Right lobe of liver (tissue), 6 donors: ENCODE measurements at regions not wholly inside any gene's neighbourhood (a gene's known extent, or its start where the extent isn't known, plus 50 kb on each side); places are given as distances from the start of the nearest gene placed in this dataset.

Source experiments
- ATAC-seq, 4 donors: fragments of 200-7000 bp; cut with Tn5 transposase; one replicate each; pipeline ENCODE4 v1.9.1; 2020; ENCODE audit warnings: mild to moderate bottlenecking in 4 of 4, moderate library complexity in 4 of 4
- DNase-seq, 3 donors: peaks; one replicate each; pipeline ENCODE4 v3.0.0-alpha.2; 2020
- H3K27ac ChIP-seq, 3 donors: fragments of 200-600 bp; one replicate each; pipeline ENCODE4 v1.8.0; 2022
- H3K27me3 ChIP-seq, 2 donors: fragments of 200-600 bp; one replicate each; pipeline ENCODE4 v1.8.0; 2022
- H3K36me3 ChIP-seq, 4 donors: fragments of 200-600 bp; sonication (generic) in 1 of 4; one replicate each; pipeline versions ENCODE4 v1.5.1 to v1.8.0; 2017 to 2022; ENCODE audit warnings: control low read depth in 1 of 4
- H3K4me1 ChIP-seq, 4 donors: fragments of 200-600 bp; sonication (generic) in 1 of 4; one replicate each; pipeline versions ENCODE4 v1.5.1 to v1.8.0; 2017 to 2022; ENCODE audit warnings: control low read depth in 1 of 4
- H3K4me3 ChIP-seq, 3 donors: fragments of 200-600 bp; one replicate each; pipeline ENCODE4 v1.8.0; 2022
- H3K9me3 ChIP-seq, 4 donors: fragments of 200-600 bp; sonication (generic) in 1 of 4; one replicate each; pipeline versions ENCODE4 v1.5.1 to v1.8.0; 2017 to 2022; ENCODE audit warnings: control low read depth in 1 of 4
- CTCF ChIP-seq, 4 donors: fragments of 200-600 bp in 3 of 4; fragments of 450-650 bp in 1 of 4; IDR thresholded peaks; one replicate each; pipeline versions ENCODE4 v1.5.1 to v1.8.0; 2016 to 2022; ENCODE audit warnings: antibody characterized with exemption in 4 of 4, mild to moderate bottlenecking in 2 of 4
- POLR2A ChIP-seq: fragments of 450-650 bp; IDR thresholded peaks from one replicate; pipeline ENCODE4 v1.6.1; 2017; ENCODE audit warnings: antibody characterized with exemption, mild to moderate bottlenecking
- WGBS: methylation state at CpG from one replicate; pipeline ENCODE4 v1.1.6; 2018; ENCODE audit warnings: low coverage, low lambda C conversion rate; ENCODE audit not compliant: insufficient coverage; ENCODE audit errors: missing lambda C conversion rate; 5-methylcytosine and 5-hydroxymethylcytosine counted together
- intact Hi-C, 2 donors: fragments of 100-400 bp; cut with DNase I; formaldehyde crosslinking; loops; one replicate each; pipeline versions ENCODE4 v1.11.2 to v1.14.1; 2022
- donor health status: DM: no; HTN: yes; CAD: no.
- donor health status: DM: no; HTN: no; CAD: no.
- donor health status: DM: no; HTN: no; CAD: no.
- donor health status: DM: no; HTN: yes; CAD: no.
- donor health status: DM: no; HTN: yes; CAD: no.

- H3K36me3 ChIP-seq, result no peaks in the 10 kb centered on the region
- TF ChIP-seq CTCF (IDR thresholded peaks at IDR 0.05), result no peak
- TF ChIP-seq POLR2A, result no peak
- DNase-seq (no peak), ATAC-seq (no peak)
- H3K27me3 ChIP-seq, result no peaks in the 10 kb centered on the region
- H3K4me3 ChIP-seq, result no peak overlapping the region
- H3K4me1 ChIP-seq, result no peaks in the 10 kb centered on the region
- intact Hi-C loops, result no loop called here
- WGBS, result 58% methylated on average over 3 of the region's 3 CpGs
- no peak overlapping the region for H3K27ac ChIP-seq
- H3K9me3 ChIP-seq, result no peaks in the 10 kb centered on the region
Measured at GRCh38 chr19:30183807-30184490, 188.2 kb upstream of the ZNF536 start.

GRCh38 chr19:30202060-30202600 is 170.1 kb upstream of the ZNF536 start:
- intact Hi-C loops, result no loop called here
- Histone ChIP-seq H3K27ac (no peak overlapping the region), H3K36me3 (no peaks in the 10 kb centered on the region), H3K4me1 (no peaks in the 10 kb centered on the region), H3K4me3 (no peak overlapping the region), H3K27me3 (no peaks in the 10 kb centered on the region), H3K9me3 (no peaks in the 10 kb centered on the region)
- TF ChIP-seq CTCF (IDR thresholded peaks at IDR 0.05) (no peak), POLR2A (no peak)
- DNase-seq (no peak), ATAC-seq (no peak)
- WGBS, result 48% methylated on average over 6 of the region's 9 CpGs

- ATAC-seq, result no peak
- Histone ChIP-seq H3K9me3 (no peaks in the 10 kb centered on the region), H3K4me1 (no peaks in the 10 kb centered on the region), H3K36me3 (no peaks in the 10 kb centered on the region), H3K4me3 (no peak overlapping the region), H3K27me3 (no peaks in the 10 kb centered on the region), H3K27ac (no peak overlapping the region)
- intact Hi-C loops, result no loop called here
- TF ChIP-seq POLR2A (no peak), CTCF (IDR thresholded peaks at IDR 0.05) (no peak)
- DNase-seq, result no peak
- no CpG with 5 or more reads among the region's 3 CpGs for WGBS
Measured at GRCh38 chr19:30204721-30205120, 167.5 kb upstream of the ZNF536 start.

- TF ChIP-seq POLR2A (no peak), CTCF (IDR thresholded peaks at IDR 0.05) (no peak)
- Histone ChIP-seq H3K9me3 (no peaks in the 10 kb centered on the region), H3K27me3 (no peaks in the 10 kb centered on the region), H3K36me3 (no peaks in the 10 kb centered on the region), H3K4me1 (no peaks in the 10 kb centered on the region), H3K4me3 (no peak overlapping the region), H3K27ac (no peak overlapping the region)
- DNase-seq (no peak), ATAC-seq (no peak)
- 60% methylated on average over 4 of the region's 6 CpGs for WGBS
- intact Hi-C loops, result no loop called here
Measured at GRCh38 chr19:30206187-30206586, 166.0 kb upstream of the ZNF536 start.
